ENCODE measurements at regions not wholly inside any gene's neighbourhood (a gene's known extent, or its start where the extent isn't known, plus 50 kb on each side); places are given as distances from the start of the nearest gene placed in this dataset.
"Not testable (repeated sequence)": the region's sequence is repeated elsewhere in the genome, so short reads cannot be mapped to it uniquely, and the experiment has no call there.

DNA sequence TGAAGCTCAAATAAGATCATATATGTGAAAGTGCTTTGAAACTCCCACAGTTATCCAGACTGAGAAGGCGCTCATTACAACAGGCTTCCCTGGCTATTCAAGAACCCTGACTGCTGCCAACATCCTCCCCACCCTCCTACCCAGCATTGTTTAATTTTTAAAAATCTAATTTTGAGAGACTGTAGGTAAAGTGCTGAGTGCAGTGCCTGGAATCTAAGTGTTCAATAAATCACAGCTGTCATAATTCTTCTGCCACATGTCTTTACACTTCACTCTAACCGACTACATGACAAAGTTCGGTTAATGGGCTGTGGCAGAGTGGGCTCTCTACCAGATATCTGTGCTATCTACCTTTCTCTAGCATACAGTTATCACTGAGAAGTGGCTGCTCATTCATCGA, 255.6 kb upstream of the C9orf72 start:
- DNase-seq: no peak

DNA sequence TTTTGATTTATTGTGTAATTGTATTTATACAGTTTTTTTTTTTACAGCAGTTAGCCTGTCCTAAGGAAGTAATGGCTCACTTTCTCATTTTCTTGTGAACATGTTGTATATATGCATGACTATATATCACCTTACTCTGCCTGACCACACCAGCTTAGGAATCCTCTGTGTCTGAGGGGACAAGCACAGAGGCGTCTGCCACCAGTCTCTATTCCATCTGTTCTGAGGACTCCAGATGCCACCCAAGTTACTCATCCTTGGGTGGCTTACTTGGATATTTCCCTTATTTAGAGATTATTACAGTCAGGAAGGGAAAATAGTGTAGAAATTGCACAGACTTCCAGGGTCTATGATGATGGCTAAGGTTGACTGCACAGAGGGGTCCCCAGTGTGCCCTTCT, 256.3 kb upstream of the C9orf72 start:
- no peak for DNase-seq

DNA sequence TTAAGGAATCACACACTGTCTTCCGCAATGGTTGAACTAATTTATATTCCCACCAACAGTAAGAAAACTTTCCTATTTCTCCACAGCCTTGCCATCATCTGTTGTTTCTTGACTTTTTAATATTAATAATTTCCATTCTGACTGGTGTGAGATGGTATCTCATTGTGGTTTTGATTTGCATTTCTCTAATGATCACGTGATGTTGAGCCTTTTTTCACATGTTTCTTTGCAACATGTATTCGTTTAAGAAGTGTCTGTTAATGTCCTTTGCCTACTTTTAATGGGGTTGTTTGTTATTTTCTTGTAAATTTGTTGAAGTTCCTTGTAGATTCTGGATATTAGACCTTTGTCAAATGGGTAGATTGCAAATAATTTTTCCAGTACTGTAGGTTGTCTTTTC, 258.8 kb upstream of the C9orf72 start:
- not testable (repeated sequence) for DNase-seq

DNA sequence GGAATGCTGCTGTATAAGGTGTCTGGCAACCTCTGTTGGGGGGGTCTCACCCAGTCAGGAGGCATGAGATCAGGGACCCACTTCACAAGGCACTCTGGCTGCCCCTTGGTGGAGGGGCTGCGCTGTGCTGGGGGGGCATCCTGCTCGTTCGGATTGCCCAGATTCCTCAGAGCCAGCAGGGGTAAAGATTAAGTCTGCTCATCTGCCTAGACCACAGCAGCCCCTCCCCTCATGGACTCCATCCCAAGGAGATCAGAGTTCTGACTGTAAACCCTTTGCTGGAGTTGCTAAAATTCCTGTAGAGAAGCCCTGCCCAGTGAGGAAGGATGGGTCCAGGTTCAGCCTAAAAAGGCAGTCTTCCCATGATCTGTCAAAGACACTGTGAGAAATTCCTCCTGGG, 262.0 kb upstream of the C9orf72 start:
- DNase-seq: no peak

DNA sequence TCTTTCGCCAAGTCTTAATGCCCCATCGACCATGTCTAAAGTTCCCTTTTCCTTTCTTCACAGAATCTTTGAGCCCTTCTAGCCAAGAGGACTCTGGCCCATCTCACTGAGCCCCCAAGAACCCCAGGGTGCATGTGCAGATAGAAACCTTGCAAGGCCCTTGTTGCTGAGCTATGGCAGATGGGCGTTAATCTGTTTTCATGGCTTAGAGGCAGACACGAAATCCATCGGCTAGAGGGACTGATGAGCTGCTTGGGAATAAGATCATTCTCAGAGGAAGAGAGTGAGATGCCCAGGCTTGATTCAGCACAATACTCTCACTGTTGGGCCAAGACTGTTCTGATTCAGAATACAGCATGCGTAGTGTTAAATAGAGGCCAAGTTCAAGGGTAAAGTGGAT, 262.5 kb upstream of the C9orf72 start:
- DNase-seq: no peak

DNA sequence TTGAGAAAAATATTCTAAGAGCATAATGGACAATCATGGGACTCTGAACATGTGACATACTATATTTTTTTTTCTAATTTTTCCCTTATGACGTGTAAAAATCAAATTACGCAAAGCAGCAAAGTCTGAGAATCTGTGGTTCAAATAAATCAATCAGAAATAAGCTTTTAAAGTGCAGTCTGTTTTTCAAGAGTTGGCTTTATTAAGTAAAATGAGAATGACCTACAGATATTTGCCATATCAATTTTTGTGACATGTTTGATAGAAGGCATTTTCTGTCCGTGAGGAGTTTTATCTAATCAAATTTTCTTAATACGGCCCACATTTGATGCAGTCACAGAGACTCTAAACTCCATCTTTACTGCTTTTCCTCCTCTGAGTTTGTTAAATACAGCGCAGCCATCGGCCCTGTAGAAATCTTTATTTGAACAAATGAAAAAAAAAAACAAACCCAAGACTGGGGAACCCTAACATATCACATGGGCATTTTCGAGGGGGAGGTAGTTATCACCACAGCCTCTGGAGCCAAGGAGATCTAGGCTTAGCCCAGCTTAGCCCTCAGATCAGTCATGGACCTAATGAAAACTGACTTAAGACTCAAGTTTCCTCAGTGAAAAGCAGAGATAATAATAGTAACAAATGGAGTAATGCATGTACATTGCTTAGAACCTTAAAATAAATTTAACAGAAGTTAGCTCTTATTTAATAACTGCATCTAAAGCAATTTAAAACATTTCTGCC, 263.6 kb upstream of the C9orf72 start:
- DNase-seq: no peak

DNA sequence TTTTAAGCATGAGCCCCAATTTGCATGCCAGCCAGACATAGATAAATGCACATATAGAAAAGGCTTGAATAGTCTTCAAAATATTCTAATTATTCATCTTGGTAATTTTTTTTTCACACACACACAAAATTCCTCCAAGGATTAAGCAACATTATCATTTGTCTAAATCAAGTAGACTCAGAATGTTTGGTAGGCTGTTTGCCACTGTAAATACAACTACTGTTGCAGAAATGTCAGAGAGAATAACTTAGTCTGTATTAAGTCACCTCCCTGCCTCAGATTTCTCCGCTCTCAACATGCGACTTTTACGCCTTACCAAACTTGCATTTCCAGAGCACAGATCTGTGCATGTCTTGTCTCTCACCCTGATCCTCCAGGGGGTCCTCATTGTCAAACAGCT, 265.6 kb upstream of the C9orf72 start:
- no peak for DNase-seq

DNA sequence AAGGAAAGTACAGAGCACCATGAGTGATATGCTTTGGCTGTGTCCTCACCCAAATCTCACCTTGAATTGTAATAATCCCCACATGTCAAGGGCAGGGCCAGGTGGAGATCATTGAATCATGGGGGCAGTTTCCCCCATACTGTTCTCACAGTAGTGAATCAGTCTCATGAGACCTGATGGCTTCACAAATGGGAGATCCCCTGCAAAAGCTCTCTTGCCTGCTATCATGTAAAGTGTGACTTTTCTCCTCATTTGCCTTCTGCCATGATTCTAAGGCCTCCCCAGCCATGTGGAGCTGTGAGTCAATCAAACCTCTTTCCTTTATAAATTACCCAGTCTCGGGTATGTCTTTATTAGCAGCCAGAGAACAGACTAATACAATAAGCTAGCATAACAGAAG, 266.5 kb upstream of the C9orf72 start:
- not testable (repeated sequence) for DNase-seq

DNA sequence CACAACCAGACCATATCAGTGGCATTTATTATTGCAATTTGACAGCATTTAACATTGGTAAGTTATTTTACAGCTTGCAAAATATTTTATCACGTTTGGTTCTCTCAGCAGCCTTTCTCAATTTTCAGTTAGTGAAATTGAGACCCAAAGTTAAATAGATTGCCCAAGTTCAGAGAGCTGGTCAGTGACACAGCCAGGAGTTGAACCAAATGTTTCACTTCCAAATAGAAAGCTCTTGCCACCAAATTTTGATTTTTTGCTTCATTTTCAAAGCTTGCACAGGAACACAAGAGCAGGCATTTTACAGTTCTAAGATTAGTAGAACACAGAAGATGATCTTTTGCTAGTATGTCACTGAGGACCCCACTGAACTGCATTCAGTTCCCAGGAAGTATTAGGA, 271.5 kb upstream of the C9orf72 start:
- DNase-seq: no peak

DNA sequence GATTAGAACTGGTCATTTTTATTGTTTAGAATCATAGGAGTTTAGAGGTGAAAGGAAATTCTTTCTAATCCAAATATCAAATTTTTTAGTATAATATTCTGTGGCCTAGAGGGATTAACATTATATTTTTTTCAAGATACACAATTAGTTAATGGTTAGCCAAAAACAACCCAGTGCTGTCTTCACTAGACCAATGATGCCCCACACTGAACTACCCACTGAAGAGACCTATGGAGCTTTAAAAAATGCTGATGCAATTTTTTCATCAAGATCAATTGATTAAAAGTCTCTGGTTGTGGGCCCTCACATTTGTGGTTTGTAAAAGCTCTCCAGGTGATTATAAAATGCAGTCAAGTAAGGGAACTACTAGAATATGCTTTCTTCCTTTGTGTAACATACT, 274.1 kb upstream of the C9orf72 start:
- no peak for DNase-seq

DNA sequence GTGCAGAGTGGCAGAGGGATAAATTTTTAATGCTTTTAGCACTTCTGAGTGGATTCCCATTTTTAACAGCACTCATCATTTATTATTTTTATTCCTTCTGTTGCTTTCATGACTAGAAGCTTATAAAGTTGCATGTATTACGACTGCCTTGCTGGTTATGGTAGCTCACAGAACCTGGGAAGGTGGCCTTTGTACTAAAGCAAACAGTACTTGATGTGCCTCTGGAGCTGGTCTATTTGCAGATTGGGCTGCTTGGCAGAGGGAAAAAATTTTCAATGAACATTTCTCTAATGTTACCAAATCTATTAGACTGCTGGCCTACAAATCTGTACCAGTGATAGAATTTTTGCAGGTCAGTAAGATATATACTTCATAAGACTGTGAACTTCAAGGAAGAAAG, 274.5 kb upstream of the C9orf72 start:
- DNase-seq: no peak

DNA sequence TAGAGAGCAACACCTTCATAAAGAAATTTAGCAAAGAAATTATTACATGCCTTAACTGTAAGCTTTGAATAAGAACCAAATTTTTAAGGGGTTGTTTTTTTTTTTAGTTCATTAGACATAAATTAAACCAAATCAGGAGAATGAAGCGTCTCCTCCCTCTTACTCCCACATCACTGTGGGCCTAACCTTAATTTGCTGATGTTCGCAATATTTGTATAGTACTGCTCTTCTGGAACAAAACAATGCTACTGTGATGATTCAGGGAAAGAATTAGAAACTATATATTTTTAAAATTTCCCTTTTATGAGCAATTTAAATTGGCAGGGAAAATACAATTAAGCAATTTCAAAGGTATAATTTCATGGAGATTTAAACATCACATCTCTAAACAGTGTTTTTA, 275.0 kb upstream of the C9orf72 start:
- no peak for DNase-seq

DNA sequence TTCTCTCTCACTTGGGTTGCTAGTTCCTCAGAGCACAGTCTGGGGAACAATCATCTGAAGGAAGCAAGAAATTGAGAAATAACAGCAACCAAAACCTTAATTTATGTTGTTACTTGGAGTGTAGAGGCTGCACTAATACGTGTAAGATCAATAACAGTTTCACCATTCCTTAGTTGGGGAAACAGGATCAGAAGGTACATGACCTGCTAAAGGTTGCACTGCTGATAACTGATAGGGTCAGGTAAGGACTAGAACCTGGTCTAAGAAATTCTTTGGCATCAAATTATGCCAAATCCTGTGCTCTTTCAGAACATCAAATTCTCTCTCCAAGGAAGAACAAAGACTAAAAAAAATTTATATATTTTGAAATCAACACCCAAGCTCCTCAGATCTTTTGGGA, 278.6 kb upstream of the C9orf72 start:
- DNase-seq: no peak

DNA sequence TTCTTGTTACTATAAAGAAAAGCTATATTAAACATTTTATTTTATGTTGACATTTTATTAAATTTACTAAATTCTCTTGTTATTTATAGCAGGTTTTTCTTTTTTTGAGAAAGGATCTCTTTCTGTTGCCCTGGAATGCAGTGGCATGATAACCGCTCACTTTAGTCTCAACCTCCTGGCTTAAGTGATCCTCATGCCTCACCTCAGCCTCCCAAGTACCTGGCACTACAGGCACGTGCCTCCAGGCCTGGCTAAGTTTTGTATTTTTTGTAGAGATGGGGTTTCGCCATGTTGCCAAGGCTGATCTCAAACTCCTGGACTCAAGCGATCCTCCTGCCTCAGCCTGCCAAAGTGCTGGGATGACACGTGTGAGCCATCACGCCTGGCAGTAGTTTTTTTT, 280.2 kb upstream of the C9orf72 start:
- DNase-seq: no peak

DNA sequence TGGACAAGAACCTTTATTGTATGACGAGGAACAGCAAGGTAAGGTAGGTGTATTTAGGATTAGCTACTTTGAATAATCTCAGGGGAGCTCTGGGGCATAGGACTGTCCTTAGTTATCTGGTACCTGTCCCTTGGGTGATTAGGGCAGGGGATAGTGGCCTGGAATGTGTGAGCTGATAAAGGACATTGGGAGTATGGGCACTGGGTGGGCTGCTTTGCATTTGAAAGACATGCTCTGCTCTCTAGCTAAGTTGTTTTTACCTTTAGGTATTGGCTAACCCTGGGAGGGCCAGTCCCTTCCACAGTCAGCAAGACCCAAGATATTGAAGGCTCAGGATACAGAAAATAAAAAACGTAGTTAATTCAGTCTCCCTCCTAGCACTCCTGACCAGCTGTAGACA, 282.8 kb upstream of the C9orf72 start:
- DNase-seq: no peak

DNA sequence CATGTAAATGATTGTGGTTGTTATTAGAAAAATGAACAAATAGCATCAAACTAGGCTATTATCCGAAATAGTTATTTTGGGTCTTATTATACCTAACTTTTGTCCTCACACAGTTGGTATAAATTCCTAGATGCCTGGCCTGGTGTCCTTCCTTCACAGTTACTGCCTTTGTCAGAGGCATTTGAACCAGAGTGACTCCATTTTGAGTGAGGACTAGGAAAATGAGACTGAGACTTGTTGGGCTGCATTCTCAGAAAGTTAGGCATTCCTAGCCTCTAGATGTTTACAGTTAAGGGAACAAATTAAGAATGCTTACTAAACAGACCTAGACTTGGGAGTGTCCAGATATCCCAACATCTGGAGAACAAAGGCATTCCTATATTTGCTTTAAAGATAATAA, 283.5 kb upstream of the C9orf72 start:
- no peak for DNase-seq

DNA sequence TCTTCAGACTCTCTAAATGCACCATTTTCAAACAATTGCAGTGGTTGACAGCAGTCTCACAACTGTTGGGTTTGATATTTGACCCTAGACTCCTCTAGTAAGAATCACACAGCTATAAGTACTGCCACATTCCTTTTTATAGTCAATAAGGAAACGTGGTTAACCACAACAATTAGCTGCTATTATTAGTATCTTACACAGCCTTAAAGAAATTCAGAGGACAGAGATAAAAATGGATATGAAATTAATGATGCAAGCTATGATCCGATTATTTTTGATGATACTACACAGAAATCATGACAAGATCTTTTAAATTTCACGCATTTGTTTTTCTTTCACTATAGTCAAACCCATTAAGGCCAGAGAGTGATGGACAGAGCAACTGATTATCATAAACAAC, 288.6 kb upstream of the C9orf72 start:
- no peak for DNase-seq

DNA sequence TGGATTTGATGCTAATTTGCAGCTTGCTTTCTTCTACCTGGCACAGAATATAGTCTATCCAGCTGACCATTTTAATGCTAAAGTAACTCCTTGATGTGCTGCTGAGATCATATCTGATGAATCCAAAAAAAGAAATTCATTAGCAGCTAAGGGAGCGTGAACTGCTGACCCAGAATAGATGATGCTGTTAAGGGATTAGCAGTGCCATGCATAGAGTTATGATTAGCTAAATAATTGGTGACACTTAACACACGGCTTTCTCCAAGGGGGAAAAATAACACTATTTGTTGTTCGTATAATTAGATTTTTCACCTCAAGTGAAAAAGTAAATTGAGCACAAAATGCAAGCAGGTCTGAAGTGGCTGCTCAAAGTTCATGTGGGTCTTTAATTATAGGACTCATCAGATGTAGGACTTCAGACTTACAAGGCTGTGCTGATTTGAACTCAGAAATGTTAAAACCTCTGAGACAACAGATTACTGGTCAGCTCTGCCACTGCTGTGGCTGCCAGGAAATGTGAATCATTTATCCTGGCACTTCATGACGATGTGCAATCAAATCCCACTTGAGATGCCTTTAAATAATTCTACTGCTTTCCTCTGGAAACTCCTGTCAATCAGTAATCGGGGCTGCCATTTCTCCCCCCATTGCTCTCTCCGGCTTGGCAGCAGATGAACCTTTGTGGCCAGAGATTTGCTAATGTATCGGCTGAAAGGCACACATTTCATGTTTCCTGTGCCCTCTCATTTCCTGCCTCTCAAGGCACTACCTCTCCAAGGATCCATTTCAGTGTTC, 291.6 kb upstream of the C9orf72 start:
- peak; percentile 55 for DNase-seq

DNA sequence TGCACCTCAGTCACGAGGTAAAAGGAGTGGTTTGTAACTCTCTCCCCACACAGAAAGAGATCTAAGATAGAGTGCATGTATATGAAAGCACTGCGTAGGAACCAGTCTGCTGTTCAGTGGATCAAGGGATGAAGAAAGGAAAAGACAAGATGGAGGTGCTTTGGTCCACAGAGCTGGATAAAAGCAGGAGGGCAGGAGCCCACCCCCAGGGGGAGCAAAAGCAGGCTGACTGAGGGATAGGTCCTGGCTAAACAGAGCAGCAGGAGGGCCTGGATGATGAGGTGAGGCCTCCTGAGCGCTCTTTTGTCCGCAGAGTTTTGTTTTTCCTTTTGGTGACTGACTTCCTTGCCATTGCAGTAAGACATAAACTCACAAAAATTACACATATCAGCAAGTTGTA, 293.5 kb upstream of the C9orf72 start:
- DNase-seq: no peak

DNA sequence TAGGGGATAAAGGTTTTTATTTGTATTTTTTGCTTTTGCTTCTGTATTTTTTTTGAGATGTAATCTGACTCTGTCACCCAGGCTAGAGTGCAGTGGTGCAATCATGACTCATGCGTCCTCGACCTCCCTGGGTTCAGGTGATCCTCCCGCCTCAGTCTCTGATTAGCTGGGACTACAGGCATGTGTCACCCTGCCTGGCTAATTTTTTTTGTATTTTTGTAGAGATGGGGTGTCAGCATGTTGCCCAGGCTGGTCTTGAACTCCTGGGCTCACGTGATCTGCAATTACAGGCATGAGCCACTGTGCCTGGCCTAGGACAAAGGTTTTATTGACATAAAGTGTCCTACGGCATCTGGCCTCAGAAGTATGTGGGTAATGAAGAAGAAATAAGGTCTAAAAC, 297.1 kb upstream of the C9orf72 start:
- peak; percentile 16 for DNase-seq

DNA sequence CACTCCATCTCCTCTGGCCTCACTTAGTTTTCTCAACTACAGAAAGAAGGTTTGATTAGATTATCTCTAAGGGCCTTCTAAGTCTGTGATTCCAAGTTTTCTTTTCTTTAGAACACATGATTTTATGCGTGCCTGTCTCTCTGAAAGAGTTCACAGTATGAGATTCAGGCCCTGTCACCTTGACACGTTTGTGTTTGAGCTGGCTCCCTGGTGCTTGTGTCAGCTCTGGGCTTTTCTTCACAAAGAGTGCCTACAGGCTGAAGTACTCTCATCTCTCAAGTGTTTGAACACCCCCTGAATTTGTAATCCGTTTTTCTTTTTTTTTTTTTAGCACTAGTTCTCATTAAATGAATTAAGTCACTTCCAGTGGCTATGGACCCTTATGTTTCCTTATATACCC, 306.9 kb upstream of the C9orf72 start:
- DNase-seq: no peak

DNA sequence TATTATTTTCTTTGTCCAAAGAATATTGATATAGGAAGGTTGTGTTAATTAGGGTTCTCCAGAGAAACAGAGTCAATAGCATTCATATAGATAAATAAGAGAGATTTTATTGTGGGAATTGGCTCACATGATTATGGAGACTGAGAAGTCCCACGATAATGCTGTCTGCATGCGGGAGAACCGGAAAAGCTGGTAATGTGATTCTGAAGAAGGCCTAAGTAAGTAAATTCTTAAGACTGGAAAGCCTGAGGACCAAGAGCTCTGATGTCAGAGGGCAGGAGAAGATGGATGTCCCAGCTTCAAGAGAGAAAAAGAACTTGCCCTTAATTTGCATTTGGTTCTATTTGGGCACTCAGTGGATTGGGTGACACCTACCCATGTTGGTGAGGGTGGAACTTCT, 307.4 kb upstream of the C9orf72 start:
- DNase-seq: no peak

DNA sequence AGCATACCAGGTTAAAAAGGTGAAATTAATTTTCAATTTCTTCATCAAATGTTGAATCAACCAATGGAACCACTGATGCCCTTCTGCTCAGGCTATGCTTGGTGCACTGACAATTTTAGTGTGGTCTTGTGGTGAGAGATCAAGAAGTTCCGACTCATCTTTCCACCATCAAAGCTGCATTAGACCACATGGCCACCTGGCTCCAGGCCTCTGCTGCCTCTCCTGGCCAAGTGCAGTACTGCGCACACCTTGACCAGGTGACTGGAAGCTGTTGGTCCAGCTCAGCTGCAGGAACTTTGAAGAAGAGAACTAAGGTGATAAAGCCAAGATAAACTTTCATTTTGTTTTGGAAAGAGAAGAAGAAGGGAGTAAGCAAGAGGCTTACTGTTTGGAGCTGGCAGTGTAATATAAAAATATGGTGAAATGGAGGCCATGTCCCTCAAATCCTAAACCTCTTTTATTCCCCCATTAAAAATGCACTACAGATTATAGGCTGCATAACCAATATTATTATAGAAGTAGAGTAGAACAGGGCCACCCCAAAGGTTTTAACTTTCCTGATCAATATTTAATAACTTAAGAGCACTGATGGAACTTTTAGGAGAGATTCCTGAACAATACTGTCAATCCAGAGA, 315.5 kb upstream of the C9orf72 start:
- peak; percentile 61 for DNase-seq

DNA sequence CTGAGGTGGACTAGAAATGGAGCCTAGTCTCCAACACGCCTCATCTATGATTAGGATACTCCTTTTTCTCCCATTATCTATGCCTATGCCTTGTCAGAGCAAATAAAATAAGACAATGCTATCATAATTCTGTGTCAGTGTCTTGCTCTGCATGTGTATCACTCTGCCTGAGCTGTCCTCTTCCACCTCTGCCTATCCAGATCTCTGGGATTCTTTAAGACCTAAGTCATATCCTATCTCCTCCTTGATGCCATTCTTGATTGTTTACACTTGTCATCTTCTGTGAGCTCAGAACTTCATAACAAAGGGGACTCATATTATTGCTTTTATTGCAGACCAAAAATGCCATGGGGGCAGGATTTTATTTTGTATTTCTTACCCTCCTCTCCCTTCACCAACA, 351.2 kb upstream of the C9orf72 start:
- DNase-seq: no peak

Measured in NCI-H69 (cell line).